Upper lobe of left lung (tissue), 6 donors: ENCODE measurements at regions not wholly inside any gene's neighbourhood (a gene's known extent, or its start where the extent isn't known, plus 50 kb on each side); places are given as distances from the start of the nearest gene placed in this dataset.
"Not testable (repeated sequence)": the region's sequence is repeated elsewhere in the genome, so short reads cannot be mapped to it uniquely, and the experiment has no call there.

Source experiments
- ATAC-seq, 2 donors: fragments of 200-7000 bp; cut with Tn5 transposase; one replicate each; pipeline ENCODE4 v1.9.1; 2022; ENCODE audit warnings: mild to moderate bottlenecking in 2 of 2, moderate library complexity in 2 of 2; ENCODE audit not compliant: low FRiP score in 2 of 2
- DNase-seq, 2 donors: peaks; one replicate each; pipeline ENCODE4 v3.0.0-alpha.2; 2019 to 2020
- H3K27ac ChIP-seq, 4 donors: fragments of 200-600 bp; sonication (generic); one replicate each; pipeline ENCODE4 v1.5.1; 2016 to 2019
- H3K27me3 ChIP-seq, 4 donors: fragments of 200-600 bp; sonication (generic); one replicate each; pipeline ENCODE4 v1.5.1; 2017 to 2019
- H3K36me3 ChIP-seq, 4 donors: fragments of 200-600 bp; sonication (generic); one replicate each; pipeline ENCODE4 v1.5.1; 2016 to 2019
- H3K4me1 ChIP-seq, 4 donors: fragments of 200-600 bp; sonication (generic); one replicate each; pipeline ENCODE4 v1.5.1; 2018 to 2019
- H3K4me3 ChIP-seq, 4 donors: fragments of 200-600 bp; sonication (generic); one replicate each; pipeline ENCODE4 v1.5.1; 2017 to 2019; ENCODE audit warnings: mild to moderate bottlenecking in 2 of 4, moderate library complexity in 1 of 4
- H3K9me3 ChIP-seq, 4 donors: fragments of 200-600 bp; sonication (generic); one replicate each; pipeline ENCODE4 v1.5.1; 2018 to 2019
- CTCF ChIP-seq, 6 experiments: fragments of 450-650 bp in 4 of 6; fragments of 200-600 bp in 2 of 6; sonication (generic) in 2 of 6; IDR thresholded peaks; one replicate each; pipeline ENCODE4 v1.5.1; 2016 to 2019; ENCODE audit warnings: antibody characterized with exemption in 6 of 6
- EP300 ChIP-seq, 4 donors: sonication (generic); formaldehyde crosslinking; IDR thresholded peaks; one replicate each; pipeline ENCODE4 v1.5.1; 2017; ENCODE audit warnings: antibody characterized with exemption in 4 of 4, control low read depth in 2 of 4
- POLR2A ChIP-seq, 4 donors: fragments of 450-650 bp; IDR thresholded peaks; one replicate each; pipeline ENCODE4 v1.5.1; 2016 to 2017; ENCODE audit warnings: antibody characterized with exemption in 4 of 4, mild to moderate bottlenecking in 2 of 4
- POLR2AphosphoS5 ChIP-seq, 2 donors: sonication (generic); formaldehyde crosslinking; IDR thresholded peaks; one replicate each; pipeline ENCODE4 v1.5.1; 2017; ENCODE audit warnings: antibody characterized with exemption in 2 of 2
- WGBS, 2 donors: methylation state at CpG; one replicate each; pipeline ENCODE4 v1.1.5; 2017 to 2018; 5-methylcytosine and 5-hydroxymethylcytosine counted together
- donor health status: DM: no; HTN: no; CAD: no; lungs with moderate emphysema.
- donor health status: DM: no; HTN: yes; CAD: no; lungs with severe emphysema.

GRCh38 chr10:56178210-56178609 is 182.8 kb downstream of the ZWINT start:
- no peak for TF ChIP-seq POLR2A (IDR thresholded peaks at IDR 0.05)
- TF ChIP-seq CTCF (IDR thresholded peaks at IDR 0.05) = no peak
- TF ChIP-seq POLR2AphosphoS5 (IDR thresholded peaks at IDR 0.05) = no peak
- no peak for TF ChIP-seq EP300 (IDR thresholded peaks at IDR 0.05)
- DNase-seq (no peak), ATAC-seq (no peak)
- Histone ChIP-seq H3K4me3 (no peak overlapping the region), H3K4me1 (no peaks in the 10 kb centered on the region), H3K27ac (no peak overlapping the region), H3K27me3 (no peaks in the 10 kb centered on the region), H3K9me3 (no peaks in the 10 kb centered on the region), H3K36me3 (no peaks in the 10 kb centered on the region)
- WGBS, 2 donors = 43 to 44% methylated on average over 4 of the region's 4 CpGs

GRCh38 chr10:56155091-56155513 is 206.0 kb downstream of the ZWINT start:
- H3K36me3 ChIP-seq, H3K27me3 ChIP-seq, H3K4me1 ChIP-seq, H3K4me3 ChIP-seq, ATAC-seq, H3K27ac ChIP-seq: not testable (repeated sequence)
- peaks cover 0 to 11% (median 2%) of the 10 kb centered on the region in 4 donors for H3K9me3 ChIP-seq
- DNase-seq = peak in 1 of 2 donors; percentile 72
- 89 to 97% methylated on average over 4 to 41 of the region's 41 CpGs for WGBS, 2 donors

GRCh38 chr10:56146806-56147205 is 214.3 kb downstream of the ZWINT start:
- ATAC-seq (no peak), DNase-seq (no peak)
- Histone ChIP-seq H3K4me3 (no peak overlapping the region), H3K36me3 (no peaks in the 10 kb centered on the region), H3K9me3 (peaks cover 0 to 7% (median 1%) of the 10 kb centered on the region in 4 donors), H3K4me1 (no peaks in the 10 kb centered on the region), H3K27ac (no peak overlapping the region), H3K27me3 (no peaks in the 10 kb centered on the region)
- 90 to 91% methylated on average over 2 of the region's 2 CpGs for WGBS, 2 donors
- TF ChIP-seq EP300 (IDR thresholded peaks at IDR 0.05) (no peak), POLR2A (IDR thresholded peaks at IDR 0.05) (no peak), CTCF (IDR thresholded peaks at IDR 0.05) (no peak), POLR2AphosphoS5 (IDR thresholded peaks at IDR 0.05) (no peak)

GRCh38 chr10:56142092-56142728 is 218.8 kb downstream of the ZWINT start:
- no peak for TF ChIP-seq EP300 (IDR thresholded peaks at IDR 0.05)
- no peak for TF ChIP-seq POLR2AphosphoS5 (IDR thresholded peaks at IDR 0.05)
- TF ChIP-seq POLR2A (IDR thresholded peaks at IDR 0.05) = no peak
- TF ChIP-seq CTCF (IDR thresholded peaks at IDR 0.05) = no peak
- Histone ChIP-seq H3K36me3 (no peaks in the 10 kb centered on the region), H3K9me3 (no peaks in the 10 kb centered on the region), H3K4me1 (no peaks in the 10 kb centered on the region), H3K27ac (no peak overlapping the region), H3K27me3 (no peaks in the 10 kb centered on the region), H3K4me3 (no peak overlapping the region)
- DNase-seq (no peak), ATAC-seq (no peak)
- WGBS, 2 donors = 71 to 89% methylated on average over 1 of the region's 1 CpG

GRCh38 chr10:56139405-56139804 is 221.7 kb downstream of the ZWINT start:
- TF ChIP-seq EP300 (IDR thresholded peaks at IDR 0.05) (no peak), CTCF (IDR thresholded peaks at IDR 0.05) (no peak)
- 31 to 42% methylated on average over 4 of the region's 4 CpGs for WGBS, 2 donors

More at GRCh38 chr10:56139405-56139804, 221.7 kb downstream of the ZWINT start:
- H3K9me3 ChIP-seq = no peaks in the 10 kb centered on the region
- H3K27ac ChIP-seq = no peak overlapping the region
- DNase-seq (no peak), ATAC-seq (no peak)
- no peaks in the 10 kb centered on the region for H3K27me3 ChIP-seq
- H3K4me1 ChIP-seq = no peaks in the 10 kb centered on the region
- H3K36me3 ChIP-seq = no peaks in the 10 kb centered on the region
- no peak overlapping the region for H3K4me3 ChIP-seq
